HG02763 (cell line): ENCODE measurements at regions not wholly inside any gene's neighbourhood (a gene's known extent, or its start where the extent isn't known, plus 50 kb on each side); places are given as distances from the start of the nearest gene placed in this dataset.

ENCODE experiments used
- ATAC-seq: cut with Tn5 transposase; IDR thresholded peaks from one replicate; pipeline ENCODE4 v1.9.1; 2021; ENCODE audit warnings: mild to moderate bottlenecking, moderate library complexity; ENCODE audit not compliant: unreplicated experiment

DNA sequence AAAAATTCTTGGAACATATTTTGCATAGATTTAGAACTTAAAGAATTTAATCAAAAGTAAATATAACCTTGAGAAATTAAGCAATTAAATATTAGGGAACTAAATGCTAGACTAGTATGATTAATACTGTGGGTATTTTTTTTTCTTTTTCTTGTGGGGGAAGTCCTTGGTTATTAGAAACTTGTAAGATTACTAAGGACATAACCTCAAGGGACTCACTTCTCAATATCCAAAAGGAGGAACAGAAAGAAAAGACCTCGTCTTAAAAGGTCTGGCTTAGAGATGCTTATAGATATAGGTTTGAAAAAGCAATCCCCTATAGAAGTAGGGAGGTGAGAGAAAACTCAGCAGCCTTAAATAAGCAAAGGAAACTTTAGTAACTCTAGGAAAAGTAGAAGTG, 368.5 kb downstream of the INSC start:
- ATAC-seq: no peak

GRCh38 chr11:15484398-15484797, 369.7 kb downstream of the INSC start:
- no peak for ATAC-seq

DNA sequence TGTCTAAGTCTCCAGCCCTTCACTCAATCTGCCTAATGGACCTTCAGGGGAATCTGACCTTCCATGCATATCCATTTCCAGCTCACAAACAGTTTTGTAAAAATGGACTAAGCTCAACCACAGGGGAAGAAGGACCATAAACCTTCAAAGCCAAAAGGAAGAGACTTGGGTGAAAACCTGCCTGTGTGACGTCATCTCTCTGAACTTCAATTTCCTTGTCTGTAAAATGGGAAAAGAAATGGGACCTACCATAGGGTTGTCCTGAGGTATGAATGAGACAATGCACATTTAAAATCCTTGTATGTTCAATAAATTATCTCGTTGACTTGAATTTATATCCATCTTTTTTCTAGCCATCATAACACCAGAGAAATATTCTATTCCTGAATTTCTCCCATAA, 370.7 kb downstream of the INSC start:
- ATAC-seq: no peak

DNA sequence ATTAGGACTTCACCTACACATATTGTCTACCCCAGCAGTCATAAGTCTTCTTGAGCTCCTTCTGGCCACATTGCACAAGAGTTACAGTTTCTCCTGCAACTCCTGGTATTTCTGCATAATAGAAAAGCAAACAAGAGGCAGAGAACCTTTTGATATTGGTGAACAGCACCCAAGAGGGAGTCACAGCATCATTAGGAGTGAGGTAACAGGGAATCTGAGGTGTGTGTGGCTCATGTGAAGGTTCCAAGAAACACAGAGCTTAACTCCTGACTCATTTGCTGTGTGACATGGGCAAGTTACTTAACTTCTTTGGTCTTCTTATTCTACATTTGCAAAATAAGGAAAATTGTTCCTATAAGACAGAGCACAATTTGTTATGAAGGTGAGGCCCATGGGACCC, 374.6 kb downstream of the INSC start:
- no peak for ATAC-seq

DNA sequence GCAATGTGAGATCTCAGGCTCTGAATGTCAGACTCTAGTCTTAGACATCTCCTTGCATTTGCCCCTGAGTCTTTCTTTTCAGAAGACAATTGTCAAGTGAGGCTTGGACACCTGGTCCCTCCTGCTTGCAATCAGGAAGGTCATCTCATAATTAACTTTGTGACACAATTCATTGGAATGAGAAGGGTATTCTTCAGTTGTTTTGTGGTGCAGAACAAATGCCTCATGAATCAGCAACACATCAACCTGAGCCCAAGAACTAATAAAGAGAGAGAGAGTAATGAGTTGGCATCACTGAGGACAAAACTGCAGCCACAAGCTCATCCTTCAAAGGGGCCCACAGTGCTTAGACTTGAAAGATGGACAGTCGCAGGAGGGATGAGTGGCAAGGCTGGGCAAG, 375.8 kb downstream of the INSC start:
- no peak for ATAC-seq

- ATAC-seq: no peak
Observed at GRCh38 chr11:15493066-15493465, 378.3 kb downstream of the INSC start.

DNA sequence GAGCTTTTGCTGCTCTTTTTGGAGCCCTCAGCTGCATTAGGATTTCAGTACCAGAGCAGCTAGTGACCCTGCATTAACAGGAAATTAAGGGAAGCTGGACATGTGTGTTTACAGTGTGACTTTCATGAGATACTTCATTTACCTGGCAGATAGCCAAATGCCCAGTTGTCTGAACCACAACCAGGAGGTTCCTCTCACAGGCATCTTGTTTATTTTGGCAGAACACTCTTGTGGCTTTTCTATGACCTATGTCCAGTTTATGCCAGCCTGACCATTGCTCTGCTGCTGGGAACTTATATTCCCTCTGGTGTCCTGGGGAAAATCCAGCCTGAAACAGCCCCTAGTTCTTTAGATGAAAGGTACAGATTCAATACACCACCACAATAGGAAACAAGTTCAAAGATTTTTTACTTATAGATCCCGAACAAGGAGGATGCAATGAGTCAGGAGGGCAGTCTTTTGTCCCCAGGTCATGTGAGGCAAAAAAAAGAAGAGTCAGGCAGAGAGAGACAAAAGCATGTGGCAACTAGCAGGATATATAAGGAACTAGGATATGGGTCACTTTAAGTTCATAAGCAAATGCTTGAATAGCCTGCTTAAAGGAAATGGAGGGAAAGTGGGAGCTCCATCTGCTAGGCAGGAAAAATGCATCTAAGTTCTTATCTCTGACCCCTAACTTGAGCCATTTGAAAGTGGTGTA, 379.3 kb downstream of the INSC start:
- ATAC-seq: no peak

DNA sequence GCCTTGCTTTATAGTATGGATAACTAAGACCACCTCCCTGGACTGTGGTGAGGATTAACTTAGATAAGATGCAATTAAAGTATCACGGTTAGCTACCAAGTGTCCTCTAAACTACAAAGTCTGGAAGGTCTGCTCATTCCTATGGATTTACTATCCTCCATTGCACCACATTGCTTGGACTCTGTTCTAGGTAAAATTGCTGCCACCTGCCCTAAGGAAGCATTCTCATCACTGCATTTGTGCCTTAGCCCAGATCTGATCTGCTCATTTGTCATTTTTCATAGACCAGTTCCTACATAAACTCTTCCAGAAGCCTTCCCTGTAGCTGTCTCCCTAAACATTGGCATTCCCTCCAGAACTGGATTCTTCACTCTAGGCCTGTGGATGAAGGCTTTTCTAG, 380.0 kb downstream of the INSC start:
- ATAC-seq: no peak

DNA sequence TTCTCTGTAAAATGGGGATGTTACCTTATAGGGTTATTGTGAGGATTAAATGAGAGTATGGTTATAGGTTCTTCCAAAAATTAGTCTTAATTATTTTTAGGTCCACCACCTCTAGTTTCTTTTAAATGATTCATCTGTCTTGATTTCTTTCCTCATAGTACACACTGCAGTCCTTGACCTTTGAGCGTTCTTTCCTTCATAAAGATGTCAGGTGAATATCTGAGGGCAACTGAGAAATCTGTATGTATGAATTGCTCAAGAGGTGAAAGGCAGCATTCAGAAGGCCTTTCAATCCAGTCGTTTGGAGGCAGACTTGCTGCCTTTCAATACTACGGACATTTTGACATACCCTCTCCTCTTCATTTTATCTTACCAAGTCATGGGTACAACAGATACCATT, 380.7 kb downstream of the INSC start:
- ATAC-seq: no peak

DNA sequence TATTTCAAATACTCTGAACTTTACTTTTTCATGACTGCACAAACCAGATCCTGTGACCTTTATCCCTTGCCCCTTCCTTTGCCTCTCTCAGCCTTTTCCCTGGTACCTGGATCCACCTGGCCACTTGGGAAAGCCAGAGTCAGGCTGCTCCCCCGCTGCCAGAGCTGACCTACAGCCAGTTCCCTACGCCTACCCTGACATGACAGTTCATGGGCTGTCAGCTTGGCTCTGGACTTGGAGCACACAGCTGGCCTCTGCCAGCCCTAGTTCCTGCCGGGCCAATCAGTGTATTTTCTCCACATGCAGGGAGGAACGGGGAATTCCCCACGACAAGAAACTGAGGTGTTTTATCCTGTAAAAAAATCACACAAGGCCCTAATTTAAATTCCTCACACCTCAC, 382.6 kb downstream of the INSC start:
- no peak for ATAC-seq

GRCh38 chr11:15499674-15500073, 385.0 kb downstream of the INSC start:
- ATAC-seq: no peak

GRCh38 chr11:15500643-15501042, 385.9 kb downstream of the INSC start:
- ATAC-seq: no peak

DNA sequence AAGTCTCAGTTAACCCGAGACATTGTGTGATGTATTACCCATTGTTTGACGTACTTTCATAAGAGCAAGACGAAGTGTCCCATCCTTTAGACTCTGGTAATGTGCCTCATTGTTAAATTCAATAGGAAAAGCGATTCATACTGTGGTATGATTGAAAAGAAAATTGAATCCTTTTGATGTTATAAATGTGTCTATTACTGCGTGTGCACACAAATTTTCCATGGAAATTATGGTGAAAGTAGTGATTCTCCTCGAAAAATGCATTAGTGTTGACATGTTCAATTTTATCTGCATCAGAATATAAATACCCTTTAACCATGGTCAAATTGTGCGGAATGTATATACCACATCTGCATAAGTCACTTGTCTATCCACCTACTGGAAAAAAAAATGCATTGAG, 386.8 kb downstream of the INSC start:
- no peak for ATAC-seq

- no peak for ATAC-seq
Observed at GRCh38 chr11:15505155-15505554, 390.4 kb downstream of the INSC start.

DNA sequence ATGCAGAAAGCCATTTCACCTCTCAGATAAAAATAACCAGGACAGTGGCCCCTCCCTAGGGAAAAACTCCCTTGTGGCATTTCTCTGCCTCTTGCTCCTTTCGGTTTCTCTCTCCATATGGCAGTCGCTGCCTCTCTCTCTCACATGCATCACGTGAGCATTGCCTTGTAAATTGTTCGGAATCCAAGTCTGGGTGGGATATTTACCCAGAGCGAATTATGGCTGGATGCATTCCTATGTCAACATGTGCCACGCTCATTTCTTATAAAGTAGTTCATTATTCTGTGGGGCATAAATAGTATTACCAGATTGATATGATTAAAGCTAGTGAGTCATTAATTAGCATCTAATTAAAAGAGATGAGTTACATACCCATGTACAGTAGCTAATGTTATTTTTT, 392.9 kb downstream of the INSC start:
- no peak for ATAC-seq

- ATAC-seq: no peak
Observed at GRCh38 chr11:15509082-15509481, 394.4 kb downstream of the INSC start.

DNA sequence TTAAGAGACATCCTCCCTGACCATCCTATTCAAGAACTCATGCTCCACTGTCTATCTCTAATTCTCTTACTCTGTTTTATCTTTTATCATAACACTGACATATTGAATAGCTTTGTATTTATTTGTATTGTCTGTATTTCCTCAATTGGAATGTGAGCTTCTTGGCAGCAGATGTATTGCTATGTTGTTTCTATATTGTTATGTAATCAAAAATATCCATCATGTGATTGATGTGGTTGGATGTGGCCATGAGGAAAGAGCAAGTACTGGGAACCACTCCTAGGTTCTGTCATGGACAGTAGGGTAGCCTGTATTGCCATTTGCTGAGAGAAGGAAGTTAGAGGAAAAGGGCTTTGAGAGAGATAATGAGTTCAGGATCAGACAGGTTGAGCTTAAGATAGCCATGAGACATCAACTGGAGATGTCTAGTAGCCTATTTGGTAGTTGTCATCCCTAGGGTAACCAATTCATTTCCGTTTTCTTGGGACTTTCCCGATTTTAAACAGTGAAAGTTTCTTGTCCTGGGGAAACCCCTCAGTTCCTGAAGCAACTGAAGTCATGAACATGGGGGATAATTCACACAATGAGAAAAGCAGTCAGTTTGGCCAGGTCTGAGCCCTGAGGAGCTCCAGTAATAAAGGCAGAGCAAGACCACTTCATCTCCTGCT, 404.5 kb downstream of the INSC start:
- no peak for ATAC-seq

DNA sequence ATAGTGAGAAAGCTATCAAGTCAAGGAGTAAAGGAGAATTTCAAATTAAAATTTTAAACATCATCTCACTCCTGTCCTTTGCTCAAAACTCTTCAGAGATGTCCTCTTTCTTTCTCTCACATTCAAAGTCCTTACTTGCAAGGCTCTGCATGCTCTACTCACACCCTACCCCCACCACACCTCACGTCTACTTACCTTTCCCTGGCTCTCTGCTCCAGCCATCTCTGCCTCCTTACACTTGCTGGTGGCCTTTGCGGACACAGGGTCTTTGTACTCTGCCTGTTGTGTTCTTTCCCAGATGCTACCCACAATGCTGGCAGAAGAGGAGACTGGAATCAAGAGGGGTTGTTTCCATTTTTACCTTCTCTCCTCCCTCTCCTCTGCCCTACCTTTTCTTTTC, 405.2 kb downstream of the INSC start:
- ATAC-seq: no peak

DNA sequence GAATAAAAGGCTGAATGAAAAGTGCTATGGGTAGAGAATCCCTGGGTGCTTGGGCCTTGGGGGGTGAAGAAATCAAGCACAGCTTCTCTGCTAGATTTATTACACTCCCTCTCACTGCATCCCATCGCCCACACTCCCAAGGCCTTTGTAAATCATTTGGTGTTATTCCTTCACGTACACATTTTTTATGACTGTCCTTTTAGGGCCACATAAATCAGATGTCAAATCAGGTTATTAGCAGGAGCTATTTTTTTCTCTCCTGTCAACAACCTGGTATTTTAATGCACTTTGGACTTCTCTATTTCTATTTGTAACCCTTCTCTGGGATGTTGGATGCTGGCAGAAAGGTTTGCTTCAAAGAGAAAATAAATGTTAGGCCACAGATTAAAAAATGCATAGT, 408.8 kb downstream of the INSC start:
- ATAC-seq: no peak

GRCh38 chr11:15525582-15525981, 410.9 kb downstream of the INSC start:
- ATAC-seq: no peak

DNA sequence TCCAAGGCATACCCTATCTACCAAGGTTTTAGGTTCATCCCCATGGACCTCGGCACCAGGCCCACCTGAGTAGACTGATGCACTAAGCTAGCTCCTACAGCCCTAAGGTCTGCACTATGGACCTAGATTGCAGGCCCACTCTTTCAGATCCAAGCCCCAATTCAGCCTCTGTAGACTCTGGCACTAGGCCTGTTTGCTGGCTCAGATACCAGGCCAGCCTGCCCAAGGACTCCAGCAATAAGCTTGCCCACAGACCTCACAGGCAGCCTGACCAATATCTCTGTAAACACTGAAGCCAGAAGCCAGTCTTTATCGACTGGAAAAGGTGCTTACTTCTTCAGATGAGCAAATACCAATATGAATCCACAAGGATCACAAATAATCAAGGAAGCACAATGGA, 411.3 kb downstream of the INSC start:
- ATAC-seq: no peak

- no peak for ATAC-seq
Observed at GRCh38 chr11:15526859-15527450, 412.2 kb downstream of the INSC start.

DNA sequence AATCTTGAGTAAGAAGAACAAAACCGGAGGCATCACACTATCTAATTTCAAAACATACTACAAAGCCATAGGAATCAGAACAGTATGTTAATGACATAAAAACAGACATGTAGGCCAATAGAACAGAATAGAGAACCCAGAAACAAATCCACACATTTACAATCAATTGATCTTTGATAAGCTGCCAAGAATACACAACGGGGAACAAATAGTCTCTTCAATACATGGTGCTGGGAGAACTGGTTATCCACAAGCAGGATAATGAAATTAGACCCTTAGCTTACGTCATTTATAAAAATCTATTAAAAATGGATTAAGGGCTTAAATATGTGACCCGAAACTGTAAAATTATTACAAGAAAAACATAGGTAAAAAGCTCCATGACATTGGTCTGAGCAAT, 417.7 kb downstream of the INSC start:
- ATAC-seq: no peak
